NCI-H510A (cell line): ENCODE measurements at regions not wholly inside any gene's neighbourhood (a gene's known extent, or its start where the extent isn't known, plus 50 kb on each side); places are given as distances from the start of the nearest gene placed in this dataset.

ENCODE experiments used
- DNase-seq: peaks from one replicate; lab custom pipeline; 2025; lab: John Stamatoyannopoulos, UW

DNA sequence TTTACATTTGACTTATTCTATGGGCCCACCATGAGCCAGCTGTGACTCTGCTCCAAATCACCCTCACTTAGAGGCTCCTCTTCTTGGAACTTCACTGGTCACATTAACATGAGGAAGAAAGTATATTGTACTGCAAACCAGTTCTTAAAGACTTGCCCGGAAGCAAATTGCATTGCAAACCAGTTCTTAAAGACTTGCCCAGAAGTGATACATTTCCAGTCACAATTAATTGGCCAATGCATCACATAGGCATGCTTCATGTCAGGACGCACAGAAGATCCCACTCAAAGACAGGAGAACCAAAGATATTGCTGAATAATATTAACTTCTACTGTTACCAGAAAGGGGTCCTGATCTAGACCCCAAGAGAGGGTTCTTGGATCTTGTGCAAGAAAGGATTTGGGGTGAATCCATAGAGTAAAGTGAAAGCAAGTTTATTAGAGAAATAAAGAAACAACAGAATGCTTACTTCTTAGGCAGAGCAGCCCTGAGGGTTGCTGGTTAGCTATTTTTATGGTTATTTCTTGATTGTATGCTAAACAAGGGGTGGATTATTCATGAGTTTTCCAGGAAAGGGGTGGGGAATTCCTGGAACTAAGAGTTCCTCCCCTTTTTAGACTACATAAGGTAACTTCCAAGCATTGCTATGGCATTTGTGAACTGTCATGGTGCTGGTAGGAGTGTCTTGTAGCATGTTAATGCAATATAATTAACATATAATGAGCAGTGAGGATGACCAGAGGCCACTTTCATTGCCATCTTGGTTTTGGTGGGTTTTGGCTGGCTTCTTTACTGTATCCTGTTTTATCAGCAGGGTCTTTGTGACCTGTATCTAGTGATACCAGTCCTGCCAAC is 54.6 kb upstream of the HCCS start:
- no peak for DNase-seq

DNA sequence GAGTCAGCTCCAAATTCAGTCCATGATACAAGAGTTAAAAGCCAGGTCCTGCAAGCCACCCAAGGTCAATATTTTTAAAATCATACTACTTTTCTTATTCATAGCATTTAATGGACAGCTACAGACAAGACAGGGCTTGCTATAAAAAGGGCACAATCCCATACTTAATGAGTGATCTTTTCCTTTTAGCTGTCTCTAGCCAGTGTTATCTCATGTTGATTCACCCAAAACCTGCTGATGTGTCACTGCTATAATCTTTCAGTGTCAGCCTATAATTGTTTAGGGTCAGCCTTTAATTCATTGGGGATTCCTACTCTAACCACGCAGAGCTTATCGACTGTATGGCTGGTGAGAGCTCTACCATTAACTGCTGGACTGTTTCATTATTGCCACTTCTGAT is 51.2 kb upstream of the HCCS start:
- DNase-seq = no peak
